ACHN (cell line): ENCODE measurements at regions not wholly inside any gene's neighbourhood (a gene's known extent, or its start where the extent isn't known, plus 50 kb on each side); places are given as distances from the start of the nearest gene placed in this dataset.

Source experiments
- DNase-seq: peaks from one replicate; pipeline ENCODE4 v3.0.0-alpha.2; 2015
- in situ Hi-C: cut with HindIII; loops from 2 replicates; pipeline ENCODE4 v1.10.0; 2017; ENCODE audit warnings: low sequenced_read_pairs, low pct_ligation_motif_present, low pct_unique_long_range_greater_than_20kb

- in situ Hi-C loops: no loop called here
- no peak for DNase-seq
Observed at GRCh38 chr13:95352486-95352885, 51.2 kb upstream of the ABCC4 start.

GRCh38 chr13:95354156-95354555 lies 52.9 kb upstream of the ABCC4 start:
- no peak for DNase-seq
- in situ Hi-C loops: no loop called here

- in situ Hi-C loops: no loop called here
- no peak for DNase-seq
Observed at GRCh38 chr13:95354680-95355487, 53.6 kb upstream of the ABCC4 start.

GRCh38 chr13:95355494-95355893 lies 54.2 kb upstream of the ABCC4 start:
- peak; percentile 43 for DNase-seq
- in situ Hi-C loops: no loop called here

- DNase-seq: no peak
- in situ Hi-C loops: no loop called here
Observed at GRCh38 chr13:95356916-95357315, 55.7 kb upstream of the ABCC4 start.

- in situ Hi-C loops: no loop called here
- DNase-seq: no peak
Observed at GRCh38 chr13:95357875-95358274, 56.6 kb upstream of the ABCC4 start.

GRCh38 chr13:95360052-95360451 lies 58.8 kb upstream of the ABCC4 start:
- DNase-seq: no peak
- in situ Hi-C loops: no loop called here

- in situ Hi-C loops: no loop called here
- DNase-seq: no peak
Observed at GRCh38 chr13:95360464-95361097, 59.3 kb upstream of the ABCC4 start.

- in situ Hi-C loops: no loop called here
Observed at GRCh38 chr13:95361686-95362085, 60.4 kb upstream of the ABCC4 start.

GRCh38 chr13:95362666-95363065 lies 61.4 kb upstream of the ABCC4 start:
- DNase-seq: no peak
- in situ Hi-C loops: no loop called here

More at GRCh38 chr13:95361686-95362085, 60.4 kb upstream of the ABCC4 start:
- DNase-seq: no peak

GRCh38 chr13:95367309-95367843 lies 66.1 kb upstream of the ABCC4 start:
- no peak for DNase-seq
- in situ Hi-C loops: no loop called here

GRCh38 chr13:95368998-95369397 lies 67.7 kb upstream of the ABCC4 start:
- no peak for DNase-seq
- in situ Hi-C loops: no loop called here

- DNase-seq: no peak
- in situ Hi-C loops: no loop called here
Observed at GRCh38 chr13:95375706-95376105, 74.5 kb upstream of the ABCC4 start.

- DNase-seq: no peak
- in situ Hi-C loops: no loop called here
Observed at GRCh38 chr13:95378603-95379002, 77.4 kb upstream of the ABCC4 start.

- DNase-seq: peak; percentile 82
- in situ Hi-C loops: no loop called here
Observed at GRCh38 chr13:95380468-95381211, 79.4 kb upstream of the ABCC4 start.

- in situ Hi-C loops: no loop called here
Observed at GRCh38 chr13:95381212-95381527, 79.9 kb upstream of the ABCC4 start.

GRCh38 chr13:95382411-95382810 lies 81.2 kb upstream of the ABCC4 start:
- peak; percentile 29 for DNase-seq

More at GRCh38 chr13:95381212-95381527, 79.9 kb upstream of the ABCC4 start:
- DNase-seq: no peak

GRCh38 chr13:95382916-95383315 lies 81.7 kb upstream of the ABCC4 start:
- DNase-seq: no peak
- in situ Hi-C loops: no loop called here

More at GRCh38 chr13:95382411-95382810, 81.2 kb upstream of the ABCC4 start:
- in situ Hi-C loops: no loop called here

- DNase-seq: no peak
- in situ Hi-C loops: no loop called here
Observed at GRCh38 chr13:95385373-95385772, 84.1 kb upstream of the ABCC4 start.
